Sigmoid colon (tissue), 4 donors: ENCODE measurements at regions not wholly inside any gene's neighbourhood (a gene's known extent, or its start where the extent isn't known, plus 50 kb on each side); places are given as distances from the start of the nearest gene placed in this dataset.

ENCODE experiments used
- CTCF ChIP-seq, 4 experiments: fragments of 450-650 bp in 3 of 4; fragments of 200-600 bp in 1 of 4; IDR thresholded peaks; one replicate each; pipeline ENCODE4 v1.5.1; 2016 to 2019; ENCODE audit warnings: antibody characterized with exemption in 4 of 4, mild to moderate bottlenecking in 3 of 4, moderate library complexity in 2 of 4
- EP300 ChIP-seq, 4 donors: sonication (generic); formaldehyde crosslinking; IDR thresholded peaks; one replicate each; pipeline ENCODE4 v1.6.1; 2017; ENCODE audit warnings: antibody characterized with exemption in 4 of 4

GRCh38 chr10:32120147-32120546, 63.9 kb upstream of the KIF5B start:
- no peak for TF ChIP-seq CTCF (IDR thresholded peaks at IDR 0.05)
- TF ChIP-seq EP300 (IDR thresholded peaks at IDR 0.05), result no peak
